ENCODE measurements at regions not wholly inside any gene's neighbourhood (a gene's known extent, or its start where the extent isn't known, plus 50 kb on each side); places are given as distances from the start of the nearest gene placed in this dataset.

GRCh38 chr1:58262702-58263101, 283.8 kb downstream of the OMA1 start:
- no peak for TF ChIP-seq CTCF (IDR thresholded peaks at IDR 0.05; ENCODE audit: poor library complexity)
- no peak for TF ChIP-seq EZH2 (IDR thresholded peaks at IDR 0.05; ENCODE audit: borderline replicate concordance)
